NCI-H2227 treated with DMSO at 0.1 percent for 48 hours (cell line): ENCODE measurements at regions not wholly inside any gene's neighbourhood (a gene's known extent, or its start where the extent isn't known, plus 50 kb on each side); places are given as distances from the start of the nearest gene placed in this dataset.

Experiments
- DNase-seq: peaks from one replicate; lab custom pipeline; 2025; lab: John Stamatoyannopoulos, UW

DNA sequence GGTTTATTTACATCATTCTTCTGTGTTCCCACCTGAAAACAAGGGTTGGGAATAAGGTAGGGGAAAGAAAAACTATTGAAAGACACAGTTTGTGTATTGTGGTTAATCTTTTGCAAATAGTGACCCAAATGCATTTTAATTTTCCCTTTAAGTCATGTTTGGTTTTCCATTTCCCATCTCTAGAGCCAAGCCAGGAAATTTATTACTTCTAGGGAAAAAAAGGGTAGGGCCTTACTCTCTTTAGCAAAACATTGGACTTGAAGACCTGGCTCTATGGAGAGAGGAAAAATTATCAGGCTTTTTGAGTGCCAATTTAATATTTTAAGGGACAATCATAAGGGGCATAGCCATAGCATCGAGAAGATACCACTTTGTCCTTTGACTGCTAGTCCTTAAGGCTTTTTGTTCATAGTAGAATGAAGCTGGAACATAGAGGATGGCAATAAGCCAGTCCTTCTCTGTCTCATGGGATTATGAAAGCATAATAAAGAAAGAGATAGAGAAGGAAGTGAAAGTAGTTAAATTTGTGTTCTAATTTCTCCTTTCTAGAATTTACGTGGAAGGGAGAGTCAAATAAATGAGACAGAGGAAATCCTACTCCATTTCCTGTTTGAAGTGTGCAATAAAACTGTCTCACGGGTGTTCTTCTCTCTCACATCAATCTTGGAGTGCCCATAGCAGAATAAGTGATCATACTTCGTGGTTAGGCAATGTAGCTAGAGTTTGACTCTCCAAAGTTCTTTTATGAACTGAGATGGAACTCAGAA lies 50.9 kb upstream of the PPFIA2 start:
- no peak for DNase-seq

DNA sequence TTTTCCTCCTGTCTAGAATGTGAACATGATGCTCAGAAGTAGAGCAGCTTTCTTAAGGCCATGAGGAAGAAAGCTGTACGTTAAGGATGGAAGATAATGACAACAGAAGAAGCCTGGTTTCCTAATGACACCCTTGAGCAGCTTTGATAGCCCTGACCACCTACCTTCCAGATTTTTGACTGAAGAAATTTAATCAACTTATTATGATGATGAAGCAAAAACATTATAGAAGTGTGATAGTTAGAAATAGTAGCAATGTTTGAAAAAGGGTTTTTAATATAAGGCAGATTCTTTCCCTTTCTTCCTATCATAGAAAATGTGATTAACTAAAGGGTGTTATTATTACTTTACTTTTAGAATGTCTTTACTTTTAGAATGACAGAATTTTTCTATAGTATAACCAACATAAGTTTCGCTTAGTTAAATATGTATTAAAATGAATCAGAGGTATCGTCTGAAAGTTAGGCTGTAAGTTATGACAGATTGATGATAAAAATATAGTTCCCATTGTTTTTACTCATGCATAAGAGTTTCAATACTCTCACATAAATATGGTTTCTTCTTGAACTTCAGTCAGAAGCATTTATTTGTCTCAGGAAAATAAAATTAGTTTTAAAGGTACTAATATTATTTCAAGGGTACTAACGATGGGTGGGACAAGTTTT lies 50.1 kb upstream of the PPFIA2 start:
- DNase-seq = no peak
